GM18907 (cell line): ENCODE measurements at regions not wholly inside any gene's neighbourhood (a gene's known extent, or its start where the extent isn't known, plus 50 kb on each side); places are given as distances from the start of the nearest gene placed in this dataset.

Source experiments
- ATAC-seq: cut with Tn5 transposase; IDR thresholded peaks from one replicate; pipeline ENCODE4 v1.9.1; 2021; ENCODE audit warnings: mild to moderate bottlenecking, moderate library complexity; ENCODE audit not compliant: unreplicated experiment

- ATAC-seq, result no peak
Observed at GRCh38 chr4:27181693-27182092, 321.1 kb downstream of the STIM2 start.

GRCh38 chr4:27182211-27182610 is 321.6 kb downstream of the STIM2 start:
- no peak for ATAC-seq

- no peak for ATAC-seq
Observed at GRCh38 chr4:27184508-27185155, 324.0 kb downstream of the STIM2 start.

- no peak for ATAC-seq
Observed at GRCh38 chr4:27186710-27187109, 326.1 kb downstream of the STIM2 start.

- no peak for ATAC-seq
Observed at GRCh38 chr4:27187786-27188185, 327.1 kb downstream of the STIM2 start.

GRCh38 chr4:27189683-27190082 is 329.0 kb downstream of the STIM2 start:
- ATAC-seq, result no peak

- ATAC-seq, result no peak
Observed at GRCh38 chr4:27191592-27191991, 331.0 kb downstream of the STIM2 start.

- ATAC-seq, result no peak
Observed at GRCh38 chr4:27194599-27195176, 334.0 kb downstream of the STIM2 start.

GRCh38 chr4:27198246-27198645 is 337.6 kb downstream of the STIM2 start:
- ATAC-seq, result no peak

GRCh38 chr4:27198971-27199370 is 338.3 kb downstream of the STIM2 start:
- ATAC-seq, result no peak

GRCh38 chr4:27206009-27206408 is 345.4 kb downstream of the STIM2 start:
- ATAC-seq, result no peak

- no peak for ATAC-seq
Observed at GRCh38 chr4:27210956-27211355, 350.3 kb downstream of the STIM2 start.

- ATAC-seq, result no peak
Observed at GRCh38 chr4:27214010-27214409, 353.4 kb downstream of the STIM2 start.

- no peak for ATAC-seq
Observed at GRCh38 chr4:27215220-27215826, 354.7 kb downstream of the STIM2 start.

GRCh38 chr4:27217261-27217769 is 356.7 kb downstream of the STIM2 start:
- ATAC-seq, result no peak

- no peak for ATAC-seq
Observed at GRCh38 chr4:27218013-27218412, 357.4 kb downstream of the STIM2 start.

GRCh38 chr4:27223326-27223725 is 362.7 kb downstream of the STIM2 start:
- ATAC-seq, result no peak

GRCh38 chr4:27233531-27233930 is 372.9 kb downstream of the STIM2 start:
- no peak for ATAC-seq

GRCh38 chr4:27234306-27234899 is 373.8 kb downstream of the STIM2 start:
- ATAC-seq, result no peak

- ATAC-seq, result no peak
Observed at GRCh38 chr4:27239641-27240040, 379.0 kb downstream of the STIM2 start.

- no peak for ATAC-seq
Observed at GRCh38 chr4:27242217-27242616, 381.6 kb downstream of the STIM2 start.

GRCh38 chr4:27245216-27245615 is 384.6 kb downstream of the STIM2 start:
- no peak for ATAC-seq
